HCT116 (cell line): ENCODE measurements at regions not wholly inside any gene's neighbourhood (a gene's known extent, or its start where the extent isn't known, plus 50 kb on each side); places are given as distances from the start of the nearest gene placed in this dataset.

Source experiments
- ATAC-seq: fragments of 200-7000 bp; cut with Tn5 transposase; 2 replicates; pipeline ENCODE4 v1.9.1; 2020; ENCODE audit warnings: mild to moderate bottlenecking, moderate library complexity
- BruUV-seq: library from RNA; stranded (reverse); fragments of 400-500 nt; replicated peaks from 2 replicates; lab custom pipeline; 2021; lab: Mats Ljungman, UMichigan
- CTCF ChIA-PET: fragments of 300-600 bp; sonication (Branson Sonifier 250); formaldehyde crosslinking; loops from one replicate; lab custom pipeline; 2021; ENCODE audit warnings: antibody characterized with exemption; lab: Charles Lee
- POLR2A ChIA-PET: fragments of 300-600, 350-600 bp; sonication (Branson Sonifier 250); formaldehyde crosslinking; loops from one replicate; lab custom pipeline; 2021; ENCODE audit warnings: antibody characterized with exemption; lab: Charles Lee
- RAD21 ChIA-PET, 2 experiments: fragments of 300-600 bp; sonication (Branson Sonifier 250); formaldehyde crosslinking; loops; one replicate each; lab custom pipeline; 2023; ENCODE audit warnings: low total read pairs in 2 of 2; ENCODE audit not compliant: uncharacterized antibody in 2 of 2, unreplicated experiment in 2 of 2, low non-redundant PET in 1 of 2; lab: Charles Lee
- DNase-seq: peaks from one replicate; pipeline ENCODE4 v3.0.0-alpha.2; 2010; ENCODE audit warnings: low read depth, low spot score
- H2AFZ ChIP-seq: fragments of 200-600 bp; shearing (Covaris generic), sonication (generic); 2 replicates; pipeline ENCODE4 v1.6.1; 2017; ENCODE audit warnings: low read depth, mixed run types, mixed read lengths, antibody characterized with exemption, low read length; ENCODE audit not compliant: poor library complexity, severe bottlenecking
- H3K27ac ChIP-seq: 2 replicates; pipeline ENCODE4 v1.5.1; 2012; ENCODE audit warnings: low read depth, low read length
- H3K27me3 ChIP-seq: fragments of 200-600 bp; sonication (generic); 2 replicates; pipeline ENCODE4 v1.6.1; 2016; ENCODE audit warnings: mixed run types, low read length, mixed read lengths; ENCODE audit not compliant: insufficient read depth
- H3K36me3 ChIP-seq, 2 experiments: fragments of 200-500 bp in 1 of 2; fragments of 200-600 bp in 1 of 2; sonication (Bioruptor generic) in 1 of 2; sonication (generic) in 1 of 2; 2 replicates each; pipeline versions ENCODE4 v1.5.1 to v1.6.1; 2014 to 2016; ENCODE audit warnings: low read length in 2 of 2, inconsistent platforms in 1 of 2, mixed read lengths in 1 of 2, mixed run types in 1 of 2; ENCODE audit not compliant: insufficient read depth in 2 of 2, control insufficient read depth in 1 of 2
- H3K4me1 ChIP-seq, 2 experiments: fragments of 200-600 bp in 1 of 2; sonication (generic) in 1 of 2; 2 replicates each; pipeline versions ENCODE4 v1.5.1 to v1.6.1; 2012 to 2017; ENCODE audit warnings: low read length in 2 of 2, inconsistent platforms in 1 of 2, mild to moderate bottlenecking in 1 of 2, mixed read lengths in 1 of 2, mixed run types in 1 of 2, moderate library complexity in 1 of 2; ENCODE audit not compliant: insufficient read depth in 2 of 2, control insufficient read depth in 1 of 2
- H3K4me2 ChIP-seq: fragments of 200-600 bp; sonication (generic); 2 replicates; pipeline ENCODE4 v1.6.1; 2017; ENCODE audit warnings: mixed run types, low read length, mixed read lengths
- H3K4me3 ChIP-seq, 2 experiments: fragments of 200-600 bp in 1 of 2; sonication (generic) in 1 of 2; replicated peaks in 1 of 2; 2 replicates each; pipeline ENCODE4 v1.5.1; 2011 to 2016; ENCODE audit warnings: low read length in 2 of 2, control low read depth in 1 of 2, low read depth in 1 of 2, mild to moderate bottlenecking in 1 of 2, mixed read lengths in 1 of 2, mixed run types in 1 of 2
- H3K79me2 ChIP-seq: fragments of 200-600 bp; sonication (generic); 2 replicates; pipeline ENCODE4 v1.6.1; 2017; ENCODE audit warnings: mild to moderate bottlenecking, mixed run types, low read length, moderate library complexity, mixed read lengths; ENCODE audit not compliant: insufficient read depth
- H3K9ac ChIP-seq: fragments of 200-600 bp; sonication (generic); 2 replicates; pipeline ENCODE4 v1.6.1; 2016; ENCODE audit warnings: low read length, mixed read lengths
- H3K9me2 ChIP-seq: fragments of 200-600 bp; sonication (generic), shearing (Covaris generic); 2 replicates; pipeline ENCODE4 v1.6.1; 2017; ENCODE audit warnings: mixed run types, mild to moderate bottlenecking, moderate library complexity; ENCODE audit not compliant: insufficient read depth
- H3K9me3 ChIP-seq, 2 experiments: fragments of 200-500 bp in 1 of 2; fragments of 200-600 bp in 1 of 2; sonication (Bioruptor generic) in 1 of 2; sonication (generic) in 1 of 2; 2 replicates each; pipeline ENCODE4 v1.6.1; 2014 to 2017; ENCODE audit warnings: low read length in 2 of 2, mixed read lengths in 2 of 2, inconsistent platforms in 1 of 2, low read depth in 1 of 2, mild to moderate bottlenecking in 1 of 2, mixed run types in 1 of 2, moderate library complexity in 1 of 2; ENCODE audit not compliant: control insufficient read depth in 1 of 2, insufficient read depth in 1 of 2
- H4K20me1 ChIP-seq: fragments of 200-600 bp; sonication (generic), shearing (Covaris generic); 2 replicates; pipeline ENCODE4 v1.6.1; 2017; ENCODE audit warnings: mixed run types, mild to moderate bottlenecking, moderate library complexity; ENCODE audit not compliant: insufficient read depth
- CBX3 ChIP-seq: IDR thresholded peaks from 2 replicates; pipeline ENCODE4 v1.6.1; 2012; ENCODE audit warnings: low read depth
- EGR1 ChIP-seq: IDR thresholded peaks from 2 replicates; pipeline ENCODE4 v1.6.1; 2012; ENCODE audit warnings: low read depth
- ELF1 ChIP-seq: IDR thresholded peaks from 2 replicates; pipeline ENCODE4 v1.6.1; 2012; ENCODE audit warnings: low read depth, borderline replicate concordance
- EZH2 ChIP-seq: fragments of 200-600 bp; sonication (generic); IDR thresholded peaks from 2 replicates; pipeline ENCODE4 v1.6.1; 2017; ENCODE audit warnings: antibody characterized with exemption, mixed run types
- EZH2phosphoT487 ChIP-seq: fragments of 200-600 bp; IDR thresholded peaks from 2 replicates; pipeline ENCODE4 v1.6.1; 2018; ENCODE audit warnings: antibody characterized with exemption, borderline replicate concordance
- POLR2A ChIP-seq: IDR thresholded peaks from 2 replicates; pipeline ENCODE4 v1.7.0; 2011; ENCODE audit warnings: borderline replicate concordance; ENCODE audit not compliant: insufficient read depth, insufficient read length; ENCODE audit errors: extremely low read depth
- POLR2AphosphoS5 ChIP-seq: IDR thresholded peaks from 2 replicates; pipeline ENCODE4 v1.6.1; 2011; ENCODE audit warnings: mild to moderate bottlenecking, low read depth, low read length, moderate library complexity
- SIN3A ChIP-seq: IDR thresholded peaks from 2 replicates; pipeline ENCODE4 v1.6.1; 2012; ENCODE audit warnings: low read depth
- SP1 ChIP-seq: IDR thresholded peaks from 2 replicates; pipeline ENCODE4 v1.6.1; 2012; ENCODE audit warnings: low read depth
- SRF ChIP-seq: IDR thresholded peaks from 2 replicates; pipeline ENCODE4 v1.6.1; 2012; ENCODE audit warnings: low read depth
- TCF7L2 ChIP-seq: IDR thresholded peaks from 2 replicates; pipeline ENCODE4 v1.7.0; 2011; ENCODE audit warnings: borderline replicate concordance, inconsistent platforms; ENCODE audit not compliant: insufficient read depth, insufficient read length; ENCODE audit errors: extremely low read depth
- YY1 ChIP-seq: IDR thresholded peaks from 2 replicates; pipeline ENCODE4 v1.6.1; 2011; ENCODE audit warnings: low read length, low read depth, moderate library complexity, mild to moderate bottlenecking; ENCODE audit not compliant: insufficient replicate concordance; ENCODE audit errors: extremely low read depth
- ZFX ChIP-seq: fragments of 450-650 bp; IDR thresholded peaks from 2 replicates; pipeline ENCODE4 v1.6.1; 2017
- ZNF274 ChIP-seq: fragments of 200-500 bp; sonication (Bioruptor generic); IDR thresholded peaks from 2 replicates; pipeline ENCODE4 v1.6.1; 2014; ENCODE audit warnings: mild to moderate bottlenecking, low read depth, low read length, inconsistent platforms
- intact Hi-C: fragments of 100-400 bp; cut with micrococcal nuclease; formaldehyde crosslinking; loops from 2 replicates; pipeline ENCODE4 v1.10.0; 2022
- TF ChIP-seq, protein P1 (sequence below): IDR thresholded peaks from 2 replicates; pipeline ENCODE4 v1.6.1; 2012
- TF ChIP-seq, protein P2 (sequence below): IDR thresholded peaks from 2 replicates; pipeline ENCODE4 v1.6.1; 2012
- TF ChIP-seq, protein P3 (sequence below), 3 experiments: fragments of 200-600 bp in 1 of 3; sonication (generic) in 1 of 3; IDR thresholded peaks in 2 of 3; conservative IDR thresholded peaks in 1 of 3; 2 replicates each; pipeline ENCODE4 v1.5.1; 2012 to 2017; ENCODE audit warnings: low read depth in 2 of 3, low read length in 2 of 3, antibody characterized with exemption in 1 of 3, borderline replicate concordance in 1 of 3, control low read depth in 1 of 3, mild to moderate bottlenecking in 1 of 3, mixed read lengths in 1 of 3, mixed run types in 1 of 3, moderate library complexity in 1 of 3; ENCODE audit not compliant: insufficient read depth in 1 of 3

GRCh38 chr4:103450693-103451092 is 252.6 kb upstream of the CENPE start:
- TF ChIP-seq TCF7L2 (no peak), EGR1 (no peak), EZH2phosphoT487 (no peak), SP1 (no peak), YY1 (no peak), EZH2 (no peak), SRF (no peak), ELF1 (no peak), ZFX (no peak), CBX3 (no peak), POLR2A (no peak), SIN3A (no peak), POLR2AphosphoS5 (no peak), ZNF274 (no peak)
- TF ChIP-seq, protein P1, sequence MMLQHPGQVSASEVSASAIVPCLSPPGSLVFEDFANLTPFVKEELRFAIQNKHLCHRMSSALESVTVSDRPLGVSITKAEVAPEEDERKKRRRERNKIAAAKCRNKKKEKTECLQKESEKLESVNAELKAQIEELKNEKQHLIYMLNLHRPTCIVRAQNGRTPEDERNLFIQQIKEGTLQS = no peak
- TF ChIP-seq, protein P2, sequence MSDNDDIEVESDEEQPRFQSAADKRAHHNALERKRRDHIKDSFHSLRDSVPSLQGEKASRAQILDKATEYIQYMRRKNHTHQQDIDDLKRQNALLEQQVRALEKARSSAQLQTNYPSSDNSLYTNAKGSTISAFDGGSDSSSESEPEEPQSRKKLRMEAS = no peak
- TF ChIP-seq, protein P3, sequence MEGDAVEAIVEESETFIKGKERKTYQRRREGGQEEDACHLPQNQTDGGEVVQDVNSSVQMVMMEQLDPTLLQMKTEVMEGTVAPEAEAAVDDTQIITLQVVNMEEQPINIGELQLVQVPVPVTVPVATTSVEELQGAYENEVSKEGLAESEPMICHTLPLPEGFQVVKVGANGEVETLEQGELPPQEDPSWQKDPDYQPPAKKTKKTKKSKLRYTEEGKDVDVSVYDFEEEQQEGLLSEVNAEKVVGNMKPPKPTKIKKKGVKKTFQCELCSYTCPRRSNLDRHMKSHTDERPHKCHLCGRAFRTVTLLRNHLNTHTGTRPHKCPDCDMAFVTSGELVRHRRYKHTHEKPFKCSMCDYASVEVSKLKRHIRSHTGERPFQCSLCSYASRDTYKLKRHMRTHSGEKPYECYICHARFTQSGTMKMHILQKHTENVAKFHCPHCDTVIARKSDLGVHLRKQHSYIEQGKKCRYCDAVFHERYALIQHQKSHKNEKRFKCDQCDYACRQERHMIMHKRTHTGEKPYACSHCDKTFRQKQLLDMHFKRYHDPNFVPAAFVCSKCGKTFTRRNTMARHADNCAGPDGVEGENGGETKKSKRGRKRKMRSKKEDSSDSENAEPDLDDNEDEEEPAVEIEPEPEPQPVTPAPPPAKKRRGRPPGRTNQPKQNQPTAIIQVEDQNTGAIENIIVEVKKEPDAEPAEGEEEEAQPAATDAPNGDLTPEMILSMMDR (IDR thresholded peaks at IDR 0.05 in 2 of 3, conservative IDR thresholded peaks at IDR 0.05 in 1 of 3; ENCODE audit: borderline replicate concordance in 1 of 3, insufficient read depth in 1 of 3, low read depth in 2 of 3, low read length in 2 of 3) = no peak
- DNase-seq (no peak), ATAC-seq (no peak)
- no peaks in the 10 kb centered on the region for H4K20me1 ChIP-seq
- H3K9me2 ChIP-seq = no peaks in the 10 kb centered on the region
- intact Hi-C loops = no loop called here
- no TSS peak for BruUV-seq
- POLR2A ChIA-PET = no interaction called here
- no peaks in the 10 kb centered on the region for H3K36me3 ChIP-seq
- H3K9ac ChIP-seq = no peak overlapping the region
- CTCF ChIA-PET = no interaction called here
- no peaks in the 10 kb centered on the region for H3K27me3 ChIP-seq
- H3K4me1 ChIP-seq = peaks cover 0 to 16% of the 10 kb centered on the region in 2 experiments; a peak in 2 of 4 replicates
- H3K4me3 ChIP-seq = no peak overlapping the region
- no peak overlapping the region for H3K27ac ChIP-seq
- no peak overlapping the region for H3K4me2 ChIP-seq
- RAD21 ChIA-PET = no interaction called here
- no peaks in the 10 kb centered on the region for H3K79me2 ChIP-seq
- H3K9me3 ChIP-seq = no peaks in the 10 kb centered on the region
- H2AFZ ChIP-seq = no peak overlapping the region
